Stomach (tissue), 4 donors: ENCODE measurements at regions not wholly inside any gene's neighbourhood (a gene's known extent, or its start where the extent isn't known, plus 50 kb on each side); places are given as distances from the start of the nearest gene placed in this dataset.

Experiments used
- EP300 ChIP-seq: sonication (generic); formaldehyde crosslinking; IDR thresholded peaks from one replicate; pipeline ENCODE4 v1.6.1; 2017; ENCODE audit warnings: antibody characterized with exemption
- POLR2A ChIP-seq, 4 donors: fragments of 450-650 bp; IDR thresholded peaks; one replicate each; pipeline ENCODE4 v1.6.1; 2016; ENCODE audit warnings: antibody characterized with exemption in 4 of 4, control low read depth in 2 of 4, mild to moderate bottlenecking in 1 of 4, moderate library complexity in 1 of 4

DNA sequence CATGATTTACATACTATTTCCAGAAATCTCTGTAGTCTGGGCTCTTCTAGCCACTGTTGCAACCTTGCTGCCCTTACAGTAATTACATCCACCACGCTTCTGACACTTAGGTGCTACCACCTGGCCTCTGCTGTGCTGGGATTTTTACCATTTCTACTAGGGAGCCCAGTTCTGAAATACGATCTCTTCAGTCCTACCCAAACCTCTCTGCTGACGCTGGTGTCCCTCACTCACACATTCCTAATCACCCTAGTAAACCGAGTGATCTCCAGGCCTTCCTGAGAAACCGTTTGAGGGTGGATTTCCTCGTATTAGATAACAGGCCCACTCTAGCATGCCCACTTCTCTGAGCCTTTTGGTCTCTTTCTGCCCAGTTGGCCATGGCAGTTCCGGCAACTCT is 588.9 kb upstream of the CADM1 start:
- TF ChIP-seq EP300 = no peak
- no peak for TF ChIP-seq POLR2A (IDR thresholded peaks at IDR 0.05)
